IMR-90 (cell line): ENCODE measurements at regions not wholly inside any gene's neighbourhood (a gene's known extent, or its start where the extent isn't known, plus 50 kb on each side); places are given as distances from the start of the nearest gene placed in this dataset.

ENCODE experiments used
- ATAC-seq: fragments of 200-7000 bp; cut with Tn5 transposase; 2 replicates; pipeline ENCODE4 v1.9.1; 2020; ENCODE audit warnings: low read depth, mild to moderate bottlenecking, moderate library complexity
- BruUV-seq: library from RNA; stranded (reverse); fragments of 400-500 nt; replicated peaks from 2 replicates; lab custom pipeline; 2021; lab: Mats Ljungman, UMichigan
- CTCF ChIA-PET: fragments of 300-600 bp; formaldehyde crosslinking; extraction: SDS; loops from one replicate; lab custom pipeline; 2021; ENCODE audit warnings: antibody characterized with exemption; lab: Yijun Ruan, JAX
- POLR2A ChIA-PET: fragments of 300-600 bp; sonication (Branson Sonifier 250); formaldehyde crosslinking; loops from one replicate; lab custom pipeline; 2022; ENCODE audit warnings: antibody characterized with exemption; ENCODE audit not compliant: unreplicated experiment; lab: Charles Lee
- DNase-seq: peaks from one replicate; pipeline ENCODE4 v3.0.0; 2013
- H2AFZ ChIP-seq: replicated peaks from 2 replicates; pipeline ENCODE3; 2013; ENCODE audit warnings: low read length, mild to moderate bottlenecking; ENCODE audit not compliant: poor library complexity
- H2AK5ac ChIP-seq: 2 replicates; pipeline ENCODE4 v1.6.1; 2013; ENCODE audit warnings: low read depth, low read length, inconsistent platforms
- H2AK9ac ChIP-seq: replicated peaks from 2 replicates; pipeline ENCODE3; 2013; ENCODE audit warnings: mild to moderate bottlenecking, low read depth, low read length, moderate library complexity; ENCODE audit not compliant: poor library complexity
- H2BK120ac ChIP-seq: 2 replicates; pipeline ENCODE4 v1.6.1; 2013; ENCODE audit warnings: low read depth, low read length, inconsistent platforms
- H2BK15ac ChIP-seq: 3 replicates; pipeline ENCODE4 v1.6.1; 2013; ENCODE audit warnings: low read depth, low read length, inconsistent platforms
- H2BK20ac ChIP-seq: 2 replicates; pipeline ENCODE4 v1.6.1; 2013; ENCODE audit warnings: low read depth, mild to moderate bottlenecking, inconsistent platforms, low read length, moderate library complexity
- H2BK5ac ChIP-seq: 2 replicates; pipeline ENCODE4 v1.6.1; 2013; ENCODE audit warnings: mild to moderate bottlenecking, low read depth, low read length, inconsistent platforms; ENCODE audit not compliant: poor library complexity, severe bottlenecking
- H3K14ac ChIP-seq: replicated peaks from 2 replicates; pipeline ENCODE4 v1.6.1; 2013; ENCODE audit warnings: low read depth, low read length, inconsistent platforms
- H3K18ac ChIP-seq: 2 replicates; pipeline ENCODE4 v1.6.1; 2013; ENCODE audit warnings: low read depth, low read length, control low read depth
- H3K23ac ChIP-seq: 2 replicates; pipeline ENCODE4 v1.6.1; 2013; ENCODE audit warnings: low read depth, low read length, inconsistent platforms
- H3K27ac ChIP-seq: 2 replicates; pipeline ENCODE4 v1.5.1; 2013; ENCODE audit warnings: mild to moderate bottlenecking, control low read depth, low read length; ENCODE audit not compliant: insufficient read depth
- H3K27me3 ChIP-seq: 2 replicates; pipeline ENCODE4 v1.6.1; 2013; ENCODE audit warnings: low read length; ENCODE audit not compliant: control insufficient read depth, insufficient read depth
- H3K36me3 ChIP-seq: 2 replicates; pipeline ENCODE4 v1.6.1; 2013; ENCODE audit warnings: low read length, mixed read lengths; ENCODE audit not compliant: control insufficient read depth, insufficient read depth
- H3K4ac ChIP-seq: 2 replicates; pipeline ENCODE4 v1.6.1; 2013; ENCODE audit warnings: low read depth, low read length, inconsistent platforms
- H3K4me1 ChIP-seq: 2 replicates; pipeline ENCODE4 v1.6.1; 2013; ENCODE audit warnings: low read length, mixed read lengths; ENCODE audit not compliant: control insufficient read depth, insufficient read depth
- H3K4me2 ChIP-seq: 2 replicates; pipeline ENCODE4 v1.6.1; 2013; ENCODE audit warnings: low read depth, mild to moderate bottlenecking, control low read depth, low read length, moderate library complexity
- H3K4me3 ChIP-seq: 2 replicates; pipeline ENCODE4 v1.5.1; 2013; ENCODE audit warnings: low read depth, mild to moderate bottlenecking, control low read depth, low read length, moderate library complexity; ENCODE audit not compliant: insufficient read depth
- H3K56ac ChIP-seq: 2 replicates; pipeline ENCODE4 v1.6.1; 2013; ENCODE audit warnings: low read length, inconsistent platforms; ENCODE audit not compliant: insufficient read depth; ENCODE audit errors: extremely low read depth
- H3K79me1 ChIP-seq, 2 experiments: 2 replicates each; pipeline ENCODE4 v1.6.1; 2013; ENCODE audit warnings: low read length in 2 of 2, inconsistent platforms in 1 of 2, low read depth in 1 of 2
- H3K9ac ChIP-seq: 2 replicates; pipeline ENCODE4 v1.6.1; 2013; ENCODE audit warnings: low read depth, low read length, control low read depth
- H3K9me1 ChIP-seq: 2 replicates; pipeline ENCODE4 v1.6.1; 2013; ENCODE audit warnings: low read length, inconsistent platforms; ENCODE audit not compliant: insufficient read depth
- H3K9me3 ChIP-seq: 2 replicates; pipeline ENCODE4 v1.6.1; 2013; ENCODE audit warnings: low read length; ENCODE audit not compliant: control insufficient read depth, insufficient read depth
- H4K20me1 ChIP-seq: 2 replicates; pipeline ENCODE4 v1.6.1; 2013; ENCODE audit warnings: low read length, inconsistent platforms; ENCODE audit not compliant: insufficient read depth
- H4K5ac ChIP-seq: 2 replicates; pipeline ENCODE4 v1.6.1; 2013; ENCODE audit warnings: mild to moderate bottlenecking, low read depth, low read length, control low read depth
- H4K8ac ChIP-seq, 2 experiments: 2 replicates each; pipeline ENCODE4 v1.6.1; 2013; ENCODE audit warnings: low read depth in 2 of 2, low read length in 2 of 2, control low read depth in 1 of 2, inconsistent platforms in 1 of 2
- H4K91ac ChIP-seq: 2 replicates; pipeline ENCODE4 v1.6.1; 2013; ENCODE audit warnings: low read depth, low read length, inconsistent platforms; ENCODE audit not compliant: insufficient read depth
- BHLHE40 ChIP-seq: fragments of 150-350 bp; IDR thresholded peaks from 2 replicates; pipeline ENCODE4 v1.6.1; 2016; ENCODE audit warnings: mild to moderate bottlenecking, low read depth, low read length
- CEBPB ChIP-seq: IDR thresholded peaks from 2 replicates; pipeline ENCODE4 v1.6.1; 2012; ENCODE audit warnings: low read depth, low read length, improper control_type of control experiment
- CHD1 ChIP-seq: IDR thresholded peaks from 2 replicates; pipeline ENCODE4 v1.6.1; 2012; ENCODE audit warnings: low read depth, low read length, improper control_type of control experiment
- FOS ChIP-seq: fragments of 150-350 bp; IDR thresholded peaks from 2 replicates; pipeline ENCODE4 v1.6.1; 2016; ENCODE audit warnings: low read depth, low read length
- MAFK ChIP-seq: IDR thresholded peaks from 2 replicates; pipeline ENCODE4 v1.6.1; 2012; ENCODE audit warnings: low read depth, low read length, improper control_type of control experiment
- MAZ ChIP-seq: IDR thresholded peaks from 2 replicates; pipeline ENCODE4 v1.6.1; 2012; ENCODE audit warnings: low read depth, mild to moderate bottlenecking, low read length, improper control_type of control experiment, moderate library complexity, borderline replicate concordance
- MXI1 ChIP-seq: IDR thresholded peaks from 2 replicates; pipeline ENCODE4 v1.6.1; 2012; ENCODE audit warnings: low read depth, mild to moderate bottlenecking, low read length, moderate library complexity, borderline replicate concordance
- NFE2L2 ChIP-seq: fragments of 150-350 bp; IDR thresholded peaks from 2 replicates; pipeline ENCODE4 v1.6.1; 2016; ENCODE audit warnings: low read depth, mild to moderate bottlenecking, low read length
- POLR2A ChIP-seq: IDR thresholded peaks from 2 replicates; pipeline ENCODE4 v1.6.1; 2012; ENCODE audit warnings: mild to moderate bottlenecking, low read depth, low read length
- RAD21 ChIP-seq: IDR thresholded peaks from 2 replicates; pipeline ENCODE4 v1.6.1; 2012; ENCODE audit warnings: low read length, improper control_type of control experiment
- RCOR1 ChIP-seq: IDR thresholded peaks from 2 replicates; pipeline ENCODE4 v1.6.1; 2012; ENCODE audit warnings: mild to moderate bottlenecking, low read length, improper control_type of control experiment; ENCODE audit not compliant: insufficient replicate concordance
- RFX5 ChIP-seq: IDR thresholded peaks from 2 replicates; pipeline ENCODE4 v1.8.0; 2012; ENCODE audit warnings: low read depth, mild to moderate bottlenecking, low read length, moderate library complexity
- SMC3 ChIP-seq: fragments of 150-350 bp; IDR thresholded peaks from 2 replicates; pipeline ENCODE4 v1.6.1; 2016; ENCODE audit warnings: low read depth, mild to moderate bottlenecking, antibody characterized with exemption, low read length, moderate library complexity
- WGBS, 2 experiments: methylation state at CpG; one replicate each; pipeline versions ENCODE4 v1.1.5 to v1.1.7; 2013; ENCODE audit warnings: missing lambda C conversion rate in 2 of 2; ENCODE audit not compliant: insufficient read length in 1 of 2; ENCODE audit errors: extremely low coverage in 2 of 2; 5-methylcytosine and 5-hydroxymethylcytosine counted together
- dilution Hi-C: fragments of 300-500 bp; cut with HindIII; formaldehyde crosslinking; loops from one replicate; pipeline ENCODE4 v1.14.3; 2018; ENCODE audit warnings: low sequenced_read_pairs; ENCODE audit not compliant: unreplicated experiment
- in situ Hi-C: fragments of 300-500 bp; cut with MboI; formaldehyde crosslinking; loops from 3 replicates; pipeline ENCODE4 v1.14.3; 2019; ENCODE audit warnings: low sequenced_read_pairs, inconsistent platforms, mixed read lengths
- intact Hi-C: fragments of 100-400 bp; cut with micrococcal nuclease; formaldehyde crosslinking; loops from 2 replicates; pipeline ENCODE4 v1.10.0; 2022
- TF ChIP-seq, protein P1 (sequence below): conservative IDR thresholded peaks from 2 replicates; pipeline ENCODE4 v1.5.1; 2012; ENCODE audit warnings: mild to moderate bottlenecking, low read depth, low read length, improper control_type of control experiment
- TF ChIP-seq, protein P2 (sequence below): fragments of 150-350 bp; IDR thresholded peaks from 2 replicates; pipeline ENCODE4 v1.6.1; 2017; ENCODE audit warnings: mild to moderate bottlenecking, antibody characterized with exemption, low read length, low read depth
- TF ChIP-seq, protein P3 (sequence below): fragments of 150-350 bp; IDR thresholded peaks from 2 replicates; pipeline ENCODE4 v1.6.1; 2016; ENCODE audit warnings: low read depth, mild to moderate bottlenecking, low read length, moderate library complexity, borderline replicate concordance

DNA sequence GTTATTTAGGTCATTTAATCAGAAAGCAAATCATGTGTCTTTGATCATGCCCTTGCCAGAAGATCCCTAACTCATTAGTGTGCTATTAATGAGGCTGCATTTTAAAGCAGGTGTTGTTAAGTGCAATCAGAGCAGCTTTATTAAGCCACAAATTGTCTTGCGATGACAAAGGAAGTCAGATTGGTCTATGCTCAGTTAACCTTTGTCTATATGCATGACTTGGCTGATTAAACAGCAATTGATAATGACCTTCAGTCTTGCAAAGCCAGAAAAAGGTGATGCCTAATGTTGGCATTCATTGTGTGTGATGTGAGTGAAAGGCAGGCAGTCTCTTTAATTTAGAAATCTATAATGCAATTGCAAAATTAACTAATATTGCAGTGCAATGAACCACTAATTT is 166.9 kb downstream of the RND3 start:
- no peak overlapping the region for H2AK9ac ChIP-seq
- H3K9me3 ChIP-seq: no peaks in the 10 kb centered on the region
- no peak overlapping the region for H4K5ac ChIP-seq
- no peak overlapping the region for H4K91ac ChIP-seq
- H3K14ac ChIP-seq: no peak overlapping the region
- no peak overlapping the region for H2BK20ac ChIP-seq
- no peak overlapping the region for H4K8ac ChIP-seq
- no peak overlapping the region for H3K4ac ChIP-seq
- in situ Hi-C loops (no loop called here), dilution Hi-C loops (no loop called here), intact Hi-C loops (no loop called here)
- H3K9me1 ChIP-seq: no peaks in the 10 kb centered on the region
- H3K23ac ChIP-seq: no peak overlapping the region
- TF ChIP-seq CEBPB (no peak), CHD1 (no peak), FOS (no peak), SMC3 (no peak), MAFK (no peak), RFX5 (no peak), BHLHE40 (no peak), RAD21 (no peak), MXI1 (no peak), RCOR1 (no peak), NFE2L2 (no peak), POLR2A (no peak), MAZ (no peak)
- TF ChIP-seq, protein P1, sequence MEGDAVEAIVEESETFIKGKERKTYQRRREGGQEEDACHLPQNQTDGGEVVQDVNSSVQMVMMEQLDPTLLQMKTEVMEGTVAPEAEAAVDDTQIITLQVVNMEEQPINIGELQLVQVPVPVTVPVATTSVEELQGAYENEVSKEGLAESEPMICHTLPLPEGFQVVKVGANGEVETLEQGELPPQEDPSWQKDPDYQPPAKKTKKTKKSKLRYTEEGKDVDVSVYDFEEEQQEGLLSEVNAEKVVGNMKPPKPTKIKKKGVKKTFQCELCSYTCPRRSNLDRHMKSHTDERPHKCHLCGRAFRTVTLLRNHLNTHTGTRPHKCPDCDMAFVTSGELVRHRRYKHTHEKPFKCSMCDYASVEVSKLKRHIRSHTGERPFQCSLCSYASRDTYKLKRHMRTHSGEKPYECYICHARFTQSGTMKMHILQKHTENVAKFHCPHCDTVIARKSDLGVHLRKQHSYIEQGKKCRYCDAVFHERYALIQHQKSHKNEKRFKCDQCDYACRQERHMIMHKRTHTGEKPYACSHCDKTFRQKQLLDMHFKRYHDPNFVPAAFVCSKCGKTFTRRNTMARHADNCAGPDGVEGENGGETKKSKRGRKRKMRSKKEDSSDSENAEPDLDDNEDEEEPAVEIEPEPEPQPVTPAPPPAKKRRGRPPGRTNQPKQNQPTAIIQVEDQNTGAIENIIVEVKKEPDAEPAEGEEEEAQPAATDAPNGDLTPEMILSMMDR: no peak
- TF ChIP-seq, protein P2, sequence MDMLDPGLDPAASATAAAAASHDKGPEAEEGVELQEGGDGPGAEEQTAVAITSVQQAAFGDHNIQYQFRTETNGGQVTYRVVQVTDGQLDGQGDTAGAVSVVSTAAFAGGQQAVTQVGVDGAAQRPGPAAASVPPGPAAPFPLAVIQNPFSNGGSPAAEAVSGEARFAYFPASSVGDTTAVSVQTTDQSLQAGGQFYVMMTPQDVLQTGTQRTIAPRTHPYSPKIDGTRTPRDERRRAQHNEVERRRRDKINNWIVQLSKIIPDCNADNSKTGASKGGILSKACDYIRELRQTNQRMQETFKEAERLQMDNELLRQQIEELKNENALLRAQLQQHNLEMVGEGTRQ: no peak
- TF ChIP-seq, protein P3, sequence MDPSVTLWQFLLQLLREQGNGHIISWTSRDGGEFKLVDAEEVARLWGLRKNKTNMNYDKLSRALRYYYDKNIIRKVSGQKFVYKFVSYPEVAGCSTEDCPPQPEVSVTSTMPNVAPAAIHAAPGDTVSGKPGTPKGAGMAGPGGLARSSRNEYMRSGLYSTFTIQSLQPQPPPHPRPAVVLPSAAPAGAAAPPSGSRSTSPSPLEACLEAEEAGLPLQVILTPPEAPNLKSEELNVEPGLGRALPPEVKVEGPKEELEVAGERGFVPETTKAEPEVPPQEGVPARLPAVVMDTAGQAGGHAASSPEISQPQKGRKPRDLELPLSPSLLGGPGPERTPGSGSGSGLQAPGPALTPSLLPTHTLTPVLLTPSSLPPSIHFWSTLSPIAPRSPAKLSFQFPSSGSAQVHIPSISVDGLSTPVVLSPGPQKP: no peak
- no TSS peak for BruUV-seq
- no peak overlapping the region for H2BK5ac ChIP-seq
- no peak overlapping the region for H3K27ac ChIP-seq
- DNase-seq (no peak), ATAC-seq (no peak)
- H3K9ac ChIP-seq: no peak overlapping the region
- no peaks in the 10 kb centered on the region for H3K4me1 ChIP-seq
- no peak overlapping the region for H2AK5ac ChIP-seq
- no peak overlapping the region for H3K18ac ChIP-seq
- no peaks in the 10 kb centered on the region for H3K27me3 ChIP-seq
- no peaks in the 10 kb centered on the region for H3K36me3 ChIP-seq
- no peak overlapping the region for H2BK15ac ChIP-seq
- no peak overlapping the region for H2AFZ ChIP-seq
- 86% methylated on average over 1 of the region's 1 CpG; no CpG with 5 or more reads in 1 of the 2 experiments for WGBS, 2 experiments
- no peaks in the 10 kb centered on the region for H4K20me1 ChIP-seq
- H3K56ac ChIP-seq: no peak overlapping the region
- ChIA-PET CTCF (no interaction called here), POLR2A (no interaction called here)
- H3K79me1 ChIP-seq: no peaks in the 10 kb centered on the region
- no peak overlapping the region for H3K4me3 ChIP-seq
- H2BK120ac ChIP-seq: no peak overlapping the region
- no peak overlapping the region for H3K4me2 ChIP-seq
